PC-9 (cell line): ENCODE measurements at regions not wholly inside any gene's neighbourhood (a gene's known extent, or its start where the extent isn't known, plus 50 kb on each side); places are given as distances from the start of the nearest gene placed in this dataset.

Experiments used
- BruUV-seq: library from RNA; stranded (reverse); fragments of 400-500 nt; replicated peaks from 2 replicates; lab custom pipeline; 2021; lab: Mats Ljungman, UMichigan
- CTCF ChIA-PET: fragments of 300-600 bp; sonication (Branson Sonifier 250); formaldehyde crosslinking; loops from one replicate; lab custom pipeline; 2022; ENCODE audit warnings: antibody characterized with exemption; lab: Charles Lee
- POLR2A ChIA-PET: fragments of 300-600 bp; sonication (Branson Sonifier 250); formaldehyde crosslinking; loops from one replicate; lab custom pipeline; 2022; ENCODE audit warnings: antibody characterized with exemption; ENCODE audit not compliant: unreplicated experiment; lab: Charles Lee
- DNase-seq, 2 experiments: peaks; one replicate each; pipeline versions ENCODE4 v3.0.0 to v3.0.0-alpha.2; 2015 to 2022; ENCODE audit warnings: mixed read lengths in 1 of 2
- H2AFZ ChIP-seq: fragments of 200-600 bp; sonication (generic); 2 replicates; pipeline ENCODE4 v1.8.1; 2017; ENCODE audit warnings: antibody characterized with exemption
- H3F3A ChIP-seq: fragments of 200-600 bp; sonication (generic); 2 replicates; pipeline ENCODE4 v1.8.1; 2017; ENCODE audit warnings: antibody characterized with exemption, mild to moderate bottlenecking, low read depth; ENCODE audit not compliant: insufficient read depth
- H3K27ac ChIP-seq: fragments of 200-600 bp; sonication (generic); 2 replicates; pipeline ENCODE4 v1.6.1; 2016; ENCODE audit warnings: mixed run types
- H3K27me3 ChIP-seq: fragments of 200-600 bp; sonication (generic); 2 replicates; pipeline ENCODE4 v1.6.1; 2016; ENCODE audit warnings: low read depth, mixed run types; ENCODE audit not compliant: insufficient read depth
- H3K36me3 ChIP-seq: fragments of 200-600 bp; sonication (generic); 2 replicates; pipeline ENCODE4 v1.6.1; 2016; ENCODE audit warnings: low read depth, mixed run types
- H3K4me1 ChIP-seq: fragments of 200-600 bp; sonication (generic); replicated peaks from 2 replicates; pipeline ENCODE4 v1.6.1; 2016; ENCODE audit warnings: mixed run types; ENCODE audit not compliant: insufficient read depth
- H3K4me2 ChIP-seq: fragments of 200-600 bp; sonication (generic); 2 replicates; pipeline ENCODE4 v1.6.1; 2017; ENCODE audit warnings: mixed run types
- H3K4me3 ChIP-seq: fragments of 200-600 bp; sonication (generic); 2 replicates; pipeline ENCODE4 v1.6.1; 2016; ENCODE audit warnings: mixed run types
- H3K79me2 ChIP-seq: fragments of 200-600 bp; sonication (generic); 2 replicates; pipeline ENCODE4 v1.6.1; 2017; ENCODE audit warnings: low read depth, mixed run types
- H3K9me2 ChIP-seq: fragments of 200-600 bp; sonication (generic); 2 replicates; pipeline ENCODE4 v1.8.1; 2017; ENCODE audit warnings: mild to moderate bottlenecking; ENCODE audit not compliant: insufficient read depth
- H3K9me3 ChIP-seq: fragments of 200-600 bp; sonication (generic); 2 replicates; pipeline ENCODE4 v1.8.1; 2016; ENCODE audit warnings: low read depth; ENCODE audit not compliant: insufficient read depth
- H4K20me1 ChIP-seq: fragments of 200-600 bp; sonication (generic); 2 replicates; pipeline ENCODE4 v1.8.1; 2017; ENCODE audit not compliant: insufficient read depth
- CTCF ChIP-seq: fragments of 200-600 bp; sonication (generic); conservative IDR thresholded peaks from 2 replicates; pipeline ENCODE4 v1.6.1; 2017; ENCODE audit warnings: mixed run types, antibody characterized with exemption, mild to moderate bottlenecking, moderate library complexity
- EZH2 ChIP-seq: fragments of 200-600 bp; sonication (generic); IDR thresholded peaks from 2 replicates; pipeline ENCODE4 v1.8.0; 2017; ENCODE audit warnings: antibody characterized with exemption, low read depth
- intact Hi-C: fragments of 100-400 bp; cut with micrococcal nuclease; formaldehyde crosslinking; loops from one replicate; pipeline ENCODE4 v1.10.0; 2022; ENCODE audit not compliant: unreplicated experiment

GRCh38 chr1:203420263-203420662 lies 55.3 kb upstream of the PRELP start:
- Histone ChIP-seq H3K27ac (no peak overlapping the region), H2AFZ (no peak overlapping the region), H3K36me3 (no peaks in the 10 kb centered on the region), H3K79me2 (no peaks in the 10 kb centered on the region), H3K9me2 (no peaks in the 10 kb centered on the region), H3K27me3 (peaks cover 55% of the 10 kb centered on the region), H4K20me1 (no peaks in the 10 kb centered on the region), H3F3A (no peaks in the 10 kb centered on the region; the same call in 1 of the 2 replicates), H3K4me3 (no peak overlapping the region), H3K9me3 (no peaks in the 10 kb centered on the region), H3K4me1 (no peaks in the 10 kb centered on the region), H3K4me2 (no peak overlapping the region)
- TF ChIP-seq EZH2 (no peak), CTCF (no peak)
- ChIA-PET CTCF (no interaction called here), POLR2A (no interaction called here)
- BruUV-seq = no TSS peak
- DNase-seq = no peak
- intact Hi-C loops = no loop called here

GRCh38 chr1:203421246-203421645 lies 54.4 kb upstream of the PRELP start:
- BruUV-seq = no TSS peak
- Histone ChIP-seq H3K9me2 (no peaks in the 10 kb centered on the region), H3K27me3 (peaks cover 58% of the 10 kb centered on the region), H4K20me1 (no peaks in the 10 kb centered on the region), H3K4me3 (no peak overlapping the region), H3K4me1 (no peaks in the 10 kb centered on the region), H3F3A (no peaks in the 10 kb centered on the region; the same call in 1 of the 2 replicates), H3K36me3 (no peaks in the 10 kb centered on the region), H3K9me3 (no peaks in the 10 kb centered on the region), H3K27ac (no peak overlapping the region), H2AFZ (no peak overlapping the region), H3K79me2 (no peaks in the 10 kb centered on the region), H3K4me2 (no peak overlapping the region)
- ChIA-PET POLR2A (no interaction called here), CTCF (no interaction called here)
- intact Hi-C loops = no loop called here
- TF ChIP-seq EZH2 = no peak
- no peak for TF ChIP-seq CTCF
- no peak for DNase-seq

GRCh38 chr1:203422116-203422515 lies 53.5 kb upstream of the PRELP start:
- Histone ChIP-seq H3K79me2 (no peaks in the 10 kb centered on the region), H3K9me3 (no peaks in the 10 kb centered on the region), H3K27ac (no peak overlapping the region), H3K4me2 (no peak overlapping the region), H3F3A (no peaks in the 10 kb centered on the region; the same call in 1 of the 2 replicates), H3K36me3 (no peaks in the 10 kb centered on the region), H2AFZ (no peak overlapping the region), H3K27me3 (peaks cover 65% of the 10 kb centered on the region), H3K4me1 (no peaks in the 10 kb centered on the region), H4K20me1 (no peaks in the 10 kb centered on the region), H3K4me3 (no peak overlapping the region), H3K9me2 (no peaks in the 10 kb centered on the region)
- TF ChIP-seq EZH2 (no peak), CTCF (no peak)
- ChIA-PET CTCF (no interaction called here), POLR2A (no interaction called here)
- no TSS peak for BruUV-seq
- DNase-seq = no peak
- intact Hi-C loops = no loop called here
